Naive thymus-derived CD4-positive, alpha-beta T cell (primary cell): ENCODE measurements at regions not wholly inside any gene's neighbourhood (a gene's known extent, or its start where the extent isn't known, plus 50 kb on each side); places are given as distances from the start of the nearest gene placed in this dataset.

Experiments
- ATAC-seq: fragments of 150-1000 bp; cut with Tn5 transposase; 2 replicates; pipeline ENCODE4 v1.10.0; 2021; ENCODE audit warnings: mild to moderate bottlenecking, moderate library complexity
- CTCF ChIA-PET: fragments of 350-600 bp; sonication (Branson Sonifier 250); formaldehyde crosslinking; loops from one replicate; lab custom pipeline; 2021; ENCODE audit warnings: antibody characterized with exemption; lab: Charles Lee
- POLR2A ChIA-PET: fragments of 350-600 bp; sonication (Branson Sonifier 250); formaldehyde crosslinking; loops from one replicate; lab custom pipeline; 2021; ENCODE audit warnings: antibody characterized with exemption, inconsistent platforms; lab: Charles Lee
- DNase-seq, 9 donors: peaks; one replicate each; pipeline versions ENCODE4 v3.0.0 to v3.0.0-alpha.2; 2020 to 2022; ENCODE audit warnings: mixed read lengths in 1 of 9
- H3K27ac ChIP-seq: one replicate; pipeline ENCODE4 v1.7.0; 2013; ENCODE audit warnings: mild to moderate bottlenecking, low read depth, low read length, moderate library complexity
- H3K27me3 ChIP-seq, 2 donors: one replicate each; pipeline ENCODE4 v1.7.0; 2013; ENCODE audit warnings: low read length in 2 of 2, mild to moderate bottlenecking in 2 of 2, moderate library complexity in 2 of 2; ENCODE audit not compliant: control insufficient read depth in 2 of 2, insufficient read depth in 2 of 2
- H3K36me3 ChIP-seq, 3 experiments: 1 replicate in 2 of 3; 2 replicates in 1 of 3; pipeline ENCODE4 v1.7.0; 2013; ENCODE audit warnings: low read length in 3 of 3, mild to moderate bottlenecking in 3 of 3, moderate library complexity in 1 of 3; ENCODE audit not compliant: insufficient read depth in 3 of 3, control insufficient read depth in 2 of 3
- H3K4me1 ChIP-seq, 2 donors: one replicate each; pipeline ENCODE4 v1.7.0; 2013; ENCODE audit warnings: low read length in 2 of 2, mild to moderate bottlenecking in 2 of 2, moderate library complexity in 1 of 2; ENCODE audit not compliant: control insufficient read depth in 2 of 2, insufficient read depth in 2 of 2
- H3K4me3 ChIP-seq: 2 replicates; pipeline ENCODE4 v1.7.0; 2013; ENCODE audit warnings: mild to moderate bottlenecking, low read length
- H3K9me3 ChIP-seq, 3 experiments: 1 replicate in 2 of 3; 2 replicates in 1 of 3; pipeline ENCODE4 v1.7.0; 2013; ENCODE audit warnings: low read length in 3 of 3; ENCODE audit not compliant: control insufficient read depth in 2 of 3
- H3K27ac Mint-ChIP-seq, 9 donors: one replicate each; pipeline ENCODE4 v1.8.0; 2020 to 2022; ENCODE audit warnings: mixed read lengths in 9 of 9, mild to moderate bottlenecking in 8 of 9, moderate library complexity in 5 of 9, inconsistent platforms in 2 of 9
- H3K27me3 Mint-ChIP-seq, 5 donors: one replicate each; pipeline ENCODE4 v1.8.0; 2021 to 2022; ENCODE audit warnings: mixed read lengths in 5 of 5, mild to moderate bottlenecking in 1 of 5
- H3K36me3 Mint-ChIP-seq, 5 donors: one replicate each; pipeline ENCODE4 v1.8.0; 2020 to 2022; ENCODE audit warnings: mixed read lengths in 5 of 5, mild to moderate bottlenecking in 3 of 5, inconsistent platforms in 1 of 5
- H3K4me1 Mint-ChIP-seq, 7 donors: one replicate each; pipeline ENCODE4 v1.8.0; 2020 to 2022; ENCODE audit warnings: mixed read lengths in 7 of 7, mild to moderate bottlenecking in 3 of 7, inconsistent platforms in 1 of 7
- H3K4me3 Mint-ChIP-seq, 10 donors: one replicate each; pipeline ENCODE4 v1.8.0; 2020 to 2022; ENCODE audit warnings: mild to moderate bottlenecking in 10 of 10, mixed read lengths in 10 of 10, moderate library complexity in 6 of 10, inconsistent platforms in 2 of 10
- H3K9me3 Mint-ChIP-seq, 11 donors: one replicate each; pipeline ENCODE4 v1.8.0; 2020 to 2022; ENCODE audit warnings: mixed read lengths in 11 of 11, mild to moderate bottlenecking in 4 of 11, inconsistent platforms in 1 of 11, moderate library complexity in 1 of 11
- intact Hi-C, 2 donors: fragments of 100-400 bp; cut with micrococcal nuclease; formaldehyde crosslinking; loops; one replicate each; pipeline ENCODE4 v1.15.1; 2023

DNA sequence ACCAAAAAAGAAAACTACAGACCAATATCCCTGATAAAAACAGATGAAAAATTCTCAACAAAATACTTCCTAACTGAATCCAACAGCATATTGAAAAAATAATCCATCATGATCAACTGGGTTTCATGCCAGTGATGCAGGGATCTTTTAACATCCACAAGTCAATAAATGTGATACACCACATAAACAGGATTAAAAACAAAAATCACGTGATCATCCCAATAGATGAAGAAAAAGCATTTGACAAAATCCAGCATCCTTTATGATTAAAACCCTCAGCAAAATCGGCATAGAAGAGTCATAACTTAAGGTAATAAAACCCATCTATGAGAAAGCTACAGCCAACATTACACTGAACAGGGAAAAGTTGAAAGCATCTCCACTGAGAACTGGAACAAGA is 107.5 kb downstream of the DCLK3 start:
- Histone ChIP-seq H3K27ac (no peak overlapping the region), H3K4me1 (no peaks in the 10 kb centered on the region), H3K27me3 (no peaks in the 10 kb centered on the region), H3K4me3 (no peak overlapping the region), H3K9me3 (no peaks in the 10 kb centered on the region), H3K36me3 (no peaks in the 10 kb centered on the region)
- ChIA-PET POLR2A (no interaction called here), CTCF (no interaction called here)
- H3K27ac Mint-ChIP-seq: no peak overlapping the region
- no peak for DNase-seq
- peaks cover 9 to 49% (median 39%) of the 10 kb centered on the region in 5 donors for H3K27me3 Mint-ChIP-seq
- H3K4me3 Mint-ChIP-seq: no peak overlapping the region
- ATAC-seq: no peak
- H3K4me1 Mint-ChIP-seq: no peaks in the 10 kb centered on the region
- intact Hi-C loops: no loop called here
- H3K9me3 Mint-ChIP-seq: peaks cover 0 to 17% (median 5%) of the 10 kb centered on the region in 11 donors
- no peaks in the 10 kb centered on the region for H3K36me3 Mint-ChIP-seq

GRCh38 chr3:36653095-36653494 is 111.3 kb downstream of the DCLK3 start:
- ATAC-seq: no peak
- peaks cover 3 to 58% (median 52%) of the 10 kb centered on the region in 5 donors for H3K27me3 Mint-ChIP-seq
- CTCF ChIA-PET: no interaction called here

DNA sequence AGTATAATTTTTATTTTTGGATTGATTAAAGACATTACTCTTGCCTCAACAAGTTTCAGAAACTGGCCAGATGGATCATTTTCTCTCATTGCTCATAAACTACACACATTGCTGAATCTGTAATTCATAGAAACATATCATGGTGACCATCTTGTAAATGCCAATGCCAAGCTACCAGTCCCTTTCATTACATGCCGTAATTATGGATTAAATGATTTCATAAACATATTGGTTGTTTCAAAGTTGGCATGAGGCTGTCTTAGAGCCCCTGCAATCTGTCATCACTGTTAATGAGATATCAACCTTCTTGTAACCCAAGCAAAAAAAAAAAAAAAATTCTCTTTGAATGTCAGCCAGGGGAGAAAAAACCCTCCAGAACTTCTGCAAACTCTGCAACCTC is 112.2 kb downstream of the DCLK3 start:
- no peaks in the 10 kb centered on the region for H3K4me1 Mint-ChIP-seq
- no peaks in the 10 kb centered on the region for H3K9me3 ChIP-seq
- ATAC-seq: no peak
- H3K27ac ChIP-seq: no peak overlapping the region
- no peak overlapping the region for H3K4me3 ChIP-seq
- H3K27me3 Mint-ChIP-seq: peaks cover 0 to 57% (median 51%) of the 10 kb centered on the region in 5 donors
- H3K4me1 ChIP-seq: no peaks in the 10 kb centered on the region
- no peak overlapping the region for H3K27ac Mint-ChIP-seq
- no peaks in the 10 kb centered on the region for H3K27me3 ChIP-seq
- intact Hi-C loops: no loop called here
- no peak for DNase-seq
- no peak overlapping the region for H3K4me3 Mint-ChIP-seq
- no peaks in the 10 kb centered on the region for H3K36me3 ChIP-seq
- H3K9me3 Mint-ChIP-seq: peaks cover 0 to 17% (median 5%) of the 10 kb centered on the region in 11 donors
- H3K36me3 Mint-ChIP-seq: no peaks in the 10 kb centered on the region
- CTCF ChIA-PET: no interaction called here
- POLR2A ChIA-PET: no interaction called here

More at GRCh38 chr3:36653095-36653494, 111.3 kb downstream of the DCLK3 start:
- no peaks in the 10 kb centered on the region for H3K4me1 Mint-ChIP-seq
- DNase-seq: no peak
- POLR2A ChIA-PET: no interaction called here
- intact Hi-C loops: no loop called here
- no peak overlapping the region for H3K4me3 ChIP-seq
- H3K9me3 Mint-ChIP-seq: peaks cover 0 to 17% (median 5%) of the 10 kb centered on the region in 11 donors
- no peak overlapping the region for H3K27ac ChIP-seq
- H3K4me1 ChIP-seq: no peaks in the 10 kb centered on the region
- no peaks in the 10 kb centered on the region for H3K9me3 ChIP-seq
- no peaks in the 10 kb centered on the region for H3K36me3 Mint-ChIP-seq
- no peak overlapping the region for H3K27ac Mint-ChIP-seq
- no peak overlapping the region for H3K4me3 Mint-ChIP-seq
- no peaks in the 10 kb centered on the region for H3K27me3 ChIP-seq
- no peaks in the 10 kb centered on the region for H3K36me3 ChIP-seq

DNA sequence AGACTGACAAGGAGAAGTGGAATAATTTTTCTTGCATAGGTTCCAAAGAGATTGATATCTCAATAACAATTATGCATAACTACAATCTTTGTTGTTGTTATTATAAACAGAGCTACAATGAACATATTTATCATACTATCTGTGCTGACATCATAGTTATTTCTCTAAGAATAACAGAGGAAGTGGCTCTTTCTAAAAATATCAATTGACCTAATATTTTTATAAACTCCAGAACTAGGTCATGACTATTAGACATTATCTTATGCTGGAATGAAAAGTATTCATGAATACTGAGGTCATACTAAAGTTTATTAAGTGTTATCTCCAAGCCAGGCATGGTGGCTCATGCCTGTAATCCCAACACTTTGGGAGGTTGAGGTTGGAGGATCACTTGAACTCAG is 114.1 kb downstream of the DCLK3 start:
- ATAC-seq: no peak
- H3K27me3 Mint-ChIP-seq: peaks cover 0 to 54% (median 53%) of the 10 kb centered on the region in 5 donors

GRCh38 chr3:36649125-36649524 is 115.2 kb downstream of the DCLK3 start:
- no peak for ATAC-seq
- peaks cover 0 to 52% (median 47%) of the 10 kb centered on the region in 5 donors for H3K27me3 Mint-ChIP-seq

More for the DNA sequence above, 114.1 kb downstream of the DCLK3 start:
- no peaks in the 10 kb centered on the region for H3K36me3 ChIP-seq
- H3K36me3 Mint-ChIP-seq: no peaks in the 10 kb centered on the region
- H3K9me3 Mint-ChIP-seq: peaks cover 0 to 17% (median 1%) of the 10 kb centered on the region in 11 donors
- ChIA-PET CTCF (interaction anchor here (0.7 kb wide), 1 partner anchor 31 kb away, joined by 5 read pairs; no protein-coding TSS in a partner anchor), POLR2A (no interaction called here)
- no peaks in the 10 kb centered on the region for H3K9me3 ChIP-seq
- H3K4me1 Mint-ChIP-seq: no peaks in the 10 kb centered on the region
- no peaks in the 10 kb centered on the region for H3K4me1 ChIP-seq
- intact Hi-C loops: no loop called here
- no peak overlapping the region for H3K27ac ChIP-seq
- H3K27ac Mint-ChIP-seq: no peak overlapping the region
- no peak for DNase-seq
- H3K4me3 Mint-ChIP-seq: no peak overlapping the region
- H3K27me3 ChIP-seq: no peaks in the 10 kb centered on the region
- H3K4me3 ChIP-seq: no peak overlapping the region

DNA sequence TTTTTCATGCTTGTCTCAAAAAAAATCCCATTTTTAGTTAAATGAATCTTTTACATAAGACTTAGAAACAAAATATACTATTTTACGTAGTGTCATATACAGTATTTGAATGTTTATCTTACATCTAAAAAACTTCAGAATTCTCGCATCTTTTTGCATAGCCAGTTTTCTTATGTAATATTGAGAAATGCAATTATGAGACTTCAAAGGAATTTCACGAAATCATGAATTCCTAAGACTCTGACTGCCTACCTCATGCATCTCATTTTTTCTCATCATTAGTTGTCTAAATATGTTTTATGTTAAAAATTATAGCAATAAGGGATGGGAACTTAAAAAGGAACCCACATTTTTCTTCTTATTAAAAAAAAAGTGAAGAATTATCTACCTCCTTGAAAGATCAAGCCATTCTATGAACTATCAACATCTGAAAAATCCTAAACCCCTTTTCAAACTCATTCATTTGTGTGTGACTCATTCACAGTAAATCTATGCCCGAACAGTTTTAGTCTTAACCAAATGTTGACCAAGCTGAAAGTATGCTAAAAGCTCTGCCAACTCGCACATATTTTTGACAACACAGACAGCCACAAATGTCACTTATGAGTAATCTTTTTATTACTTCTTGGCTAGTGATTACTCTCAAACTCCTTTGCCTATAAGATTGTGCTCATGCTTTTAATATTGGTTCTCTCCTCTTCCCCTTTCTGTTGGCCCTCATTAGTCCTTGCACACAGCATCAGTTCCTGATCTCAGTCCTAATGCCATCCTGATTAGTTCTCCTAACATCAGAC is 115.9 kb downstream of the DCLK3 start:
- ChIA-PET CTCF (no interaction called here), POLR2A (no interaction called here)
- DNase-seq (no peak), ATAC-seq (no peak)
- Mint-ChIP-seq H3K27me3 (peaks cover 0 to 45% (median 44%) of the 10 kb centered on the region in 5 donors), H3K9me3 (peaks cover 0 to under 1% (median 0%) of the 10 kb centered on the region in 11 donors), H3K4me1 (no peaks in the 10 kb centered on the region), H3K27ac (no peak overlapping the region), H3K4me3 (no peak overlapping the region), H3K36me3 (no peaks in the 10 kb centered on the region)
- no peak overlapping the region for H3K27ac ChIP-seq
- no peaks in the 10 kb centered on the region for H3K36me3 ChIP-seq
- H3K4me3 ChIP-seq: no peak overlapping the region
- H3K4me1 ChIP-seq: no peaks in the 10 kb centered on the region
- no peaks in the 10 kb centered on the region for H3K9me3 ChIP-seq
- H3K27me3 ChIP-seq: no peaks in the 10 kb centered on the region
- intact Hi-C loops: no loop called here

More at GRCh38 chr3:36649125-36649524, 115.2 kb downstream of the DCLK3 start:
- Mint-ChIP-seq H3K4me3 (no peak overlapping the region), H3K36me3 (no peaks in the 10 kb centered on the region), H3K27ac (no peak overlapping the region), H3K9me3 (peaks cover 0 to 8% (median 0%) of the 10 kb centered on the region in 11 donors), H3K4me1 (no peaks in the 10 kb centered on the region)
- ChIA-PET CTCF (no interaction called here), POLR2A (no interaction called here)
- no peak overlapping the region for H3K27ac ChIP-seq
- H3K4me3 ChIP-seq: no peak overlapping the region
- no peaks in the 10 kb centered on the region for H3K4me1 ChIP-seq
- H3K27me3 ChIP-seq: no peaks in the 10 kb centered on the region
- no peaks in the 10 kb centered on the region for H3K9me3 ChIP-seq
- DNase-seq: no peak
- intact Hi-C loops: no loop called here
- H3K36me3 ChIP-seq: no peaks in the 10 kb centered on the region

- H3K27me3 Mint-ChIP-seq: peaks cover 0 to 47% (median 45%) of the 10 kb centered on the region in 5 donors
- no peaks in the 10 kb centered on the region for H3K27me3 ChIP-seq
Measured at GRCh38 chr3:36647423-36647853, 116.9 kb downstream of the DCLK3 start.

More at GRCh38 chr3:36647423-36647853, 116.9 kb downstream of the DCLK3 start:
- H3K36me3 ChIP-seq: no peaks in the 10 kb centered on the region
- H3K27ac Mint-ChIP-seq: no peak overlapping the region
- H3K4me3 ChIP-seq: no peak overlapping the region
- ChIA-PET POLR2A (no interaction called here), CTCF (no interaction called here)
- no peaks in the 10 kb centered on the region for H3K9me3 ChIP-seq
- DNase-seq: no peak
- H3K27ac ChIP-seq: no peak overlapping the region
- intact Hi-C loops: no loop called here
- H3K9me3 Mint-ChIP-seq: no peaks in the 10 kb centered on the region
- H3K4me3 Mint-ChIP-seq: no peak overlapping the region
- no peaks in the 10 kb centered on the region for H3K4me1 Mint-ChIP-seq
- H3K36me3 Mint-ChIP-seq: no peaks in the 10 kb centered on the region
- no peaks in the 10 kb centered on the region for H3K4me1 ChIP-seq
- no peak for ATAC-seq
